H9 (cell line): ENCODE measurements at regions not wholly inside any gene's neighbourhood (a gene's known extent, or its start where the extent isn't known, plus 50 kb on each side); places are given as distances from the start of the nearest gene placed in this dataset.
"Not testable (repeated sequence)": the region's sequence is repeated elsewhere in the genome, so short reads cannot be mapped to it uniquely, and the experiment has no call there.

Source experiments
- DNase-seq: peaks from one replicate; pipeline ENCODE4 v3.0.0-alpha.2; 2017
- H2AFZ ChIP-seq: one replicate; pipeline ENCODE4 v1.6.1; 2013; ENCODE audit warnings: mild to moderate bottlenecking, low read length, control low read depth, moderate library complexity
- H2AK5ac ChIP-seq: 2 replicates; pipeline ENCODE4 v1.6.1; 2013; ENCODE audit warnings: low read length, control low read depth, mixed read lengths; ENCODE audit not compliant: insufficient read length
- H2BK120ac ChIP-seq: one replicate; pipeline ENCODE4 v1.6.1; 2013; ENCODE audit warnings: low read depth, mild to moderate bottlenecking, low read length, control low read depth, inconsistent platforms; ENCODE audit not compliant: poor library complexity, severe bottlenecking
- H2BK12ac ChIP-seq: 2 replicates; pipeline ENCODE4 v1.6.1; 2013; ENCODE audit warnings: low read length, control low read depth, mixed read lengths, low read depth; ENCODE audit not compliant: insufficient read length
- H2BK15ac ChIP-seq: 2 replicates; pipeline ENCODE4 v1.6.1; 2013; ENCODE audit warnings: low read depth, low read length, control low read depth
- H2BK20ac ChIP-seq: one replicate; pipeline ENCODE4 v1.6.1; 2013; ENCODE audit warnings: low read depth, mild to moderate bottlenecking, low read length, control low read depth, inconsistent platforms; ENCODE audit not compliant: poor library complexity, severe bottlenecking
- H2BK5ac ChIP-seq: 2 replicates; pipeline ENCODE4 v1.6.1; 2013; ENCODE audit warnings: low read length, control low read depth, mixed read lengths; ENCODE audit not compliant: insufficient read length
- H3K14ac ChIP-seq: 2 replicates; pipeline ENCODE4 v1.6.1; 2013; ENCODE audit warnings: low read length, control low read depth; ENCODE audit not compliant: insufficient read depth
- H3K18ac ChIP-seq: 2 replicates; pipeline ENCODE4 v1.6.1; 2013; ENCODE audit warnings: low read depth, mild to moderate bottlenecking, mixed read lengths, low read length, control low read depth; ENCODE audit not compliant: insufficient read length
- H3K23ac ChIP-seq: 2 replicates; pipeline ENCODE4 v1.6.1; 2013; ENCODE audit warnings: low read length, control low read depth, mixed read lengths, low read depth; ENCODE audit not compliant: insufficient read length
- H3K23me2 ChIP-seq: 2 replicates; pipeline ENCODE4 v1.6.1; 2013; ENCODE audit warnings: low read depth, mild to moderate bottlenecking, mixed read lengths, low read length, control low read depth; ENCODE audit not compliant: insufficient read length, poor library complexity, severe bottlenecking
- H3K27ac ChIP-seq: 2 replicates; pipeline ENCODE4 v1.5.1; 2013; ENCODE audit warnings: low read length, control low read depth, mixed read lengths, low read depth; ENCODE audit not compliant: insufficient read length
- H3K27me3 ChIP-seq: 2 replicates; pipeline ENCODE4 v1.6.1; 2013; ENCODE audit warnings: low read length, control low read depth, inconsistent platforms; ENCODE audit not compliant: insufficient read depth
- H3K4ac ChIP-seq: 2 replicates; pipeline ENCODE4 v1.6.1; 2013; ENCODE audit warnings: low read depth, mild to moderate bottlenecking, control low read depth, inconsistent platforms, low read length, moderate library complexity
- H3K4me1 ChIP-seq: 2 replicates; pipeline ENCODE4 v1.6.1; 2013; ENCODE audit warnings: low read length, control low read depth, inconsistent platforms; ENCODE audit not compliant: insufficient read depth
- H3K4me2 ChIP-seq: 2 replicates; pipeline ENCODE4 v1.6.1; 2013; ENCODE audit warnings: low read length, control low read depth, mixed read lengths; ENCODE audit not compliant: insufficient read length, insufficient read depth
- H3K56ac ChIP-seq: 2 replicates; pipeline ENCODE4 v1.6.1; 2013; ENCODE audit warnings: low read depth, mild to moderate bottlenecking, mixed read lengths, low read length, control low read depth; ENCODE audit not compliant: insufficient read length
- H3K79me1 ChIP-seq: 2 replicates; pipeline ENCODE4 v1.6.1; 2013; ENCODE audit warnings: low read depth, mild to moderate bottlenecking, moderate library complexity, low read length, control low read depth, inconsistent platforms; ENCODE audit not compliant: insufficient read depth, poor library complexity, severe bottlenecking
- H3K79me2 ChIP-seq: 2 replicates; pipeline ENCODE4 v1.6.1; 2013; ENCODE audit warnings: low read length, control low read depth, inconsistent platforms; ENCODE audit not compliant: insufficient read depth
- H3K9ac ChIP-seq: 2 replicates; pipeline ENCODE4 v1.6.1; 2013; ENCODE audit warnings: low read length, control low read depth, mixed read lengths; ENCODE audit not compliant: insufficient read length; ENCODE audit errors: extremely low read depth
- H3K9me3 ChIP-seq: one replicate; pipeline ENCODE4 v1.6.1; 2013; ENCODE audit warnings: low read depth, low read length, inconsistent platforms; ENCODE audit not compliant: control insufficient read depth
- H3T11ph ChIP-seq: one replicate; pipeline ENCODE4 v1.6.1; 2013; ENCODE audit warnings: mild to moderate bottlenecking, low read length, control low read depth, inconsistent platforms
- H4K20me1 ChIP-seq: one replicate; pipeline ENCODE4 v1.6.1; 2013; ENCODE audit not compliant: control insufficient read depth, insufficient read length, insufficient read depth
- H4K5ac ChIP-seq: 2 replicates; pipeline ENCODE4 v1.6.1; 2013; ENCODE audit warnings: low read depth, mild to moderate bottlenecking, mixed read lengths, low read length, control low read depth; ENCODE audit not compliant: insufficient read length
- H4K8ac ChIP-seq: replicated peaks from 2 replicates; pipeline ENCODE4 v1.6.1; 2013; ENCODE audit warnings: low read length, control low read depth, mixed read lengths, low read depth; ENCODE audit not compliant: insufficient read length
- H4K91ac ChIP-seq: 2 replicates; pipeline ENCODE4 v1.6.1; 2013; ENCODE audit warnings: low read depth, mild to moderate bottlenecking, moderate library complexity, mixed read lengths, low read length, control low read depth; ENCODE audit not compliant: insufficient read length
- H3K27ac Mint-ChIP-seq, 3 experiments: 2 replicates in 2 of 3; 3 replicates in 1 of 3; pipeline ENCODE4 v1.8.0; 2020 to 2021; ENCODE audit warnings: mixed read lengths in 3 of 3, mild to moderate bottlenecking in 1 of 3, moderate library complexity in 1 of 3
- H3K27me3 Mint-ChIP-seq: 2 replicates; pipeline ENCODE4 v1.8.0; 2021; ENCODE audit warnings: low read depth, mild to moderate bottlenecking, moderate library complexity, mixed read lengths
- H3K36me3 Mint-ChIP-seq, 3 experiments: 2 replicates in 2 of 3; 3 replicates in 1 of 3; pipeline ENCODE4 v1.8.0; 2020 to 2021; ENCODE audit warnings: low read depth in 3 of 3, mixed read lengths in 3 of 3; ENCODE audit not compliant: insufficient read depth in 1 of 3
- H3K4me1 Mint-ChIP-seq, 2 experiments: 2 replicates each; pipeline ENCODE4 v1.8.0; 2020; ENCODE audit warnings: mixed read lengths in 2 of 2
- H3K4me3 Mint-ChIP-seq, 2 experiments: 2 replicates in 1 of 2; 3 replicates in 1 of 2; pipeline ENCODE4 v1.8.0; 2020 to 2021; ENCODE audit warnings: mild to moderate bottlenecking in 2 of 2, mixed read lengths in 2 of 2, moderate library complexity in 1 of 2
- H3K9me3 Mint-ChIP-seq, 2 experiments: 2 replicates in 1 of 2; 3 replicates in 1 of 2; pipeline ENCODE4 v1.8.0; 2020; ENCODE audit warnings: mild to moderate bottlenecking in 2 of 2, mixed read lengths in 2 of 2, moderate library complexity in 1 of 2
- WGBS: extraction: QIAGEN DNeasy Blood & Tissue Kit; methylation state at CpG from one replicate; pipeline ENCODE4 v1.1.7; 2013; ENCODE audit warnings: missing lambda C conversion rate, low lambda C conversion rate, mixed read lengths; ENCODE audit not compliant: insufficient read length; ENCODE audit errors: extremely low coverage; 5-methylcytosine and 5-hydroxymethylcytosine counted together
- TF ChIP-seq, protein P1 (sequence below): fragments of 200-600 bp; sonication (generic); conservative IDR thresholded peaks from 3 replicates; pipeline ENCODE4 v1.8.0; 2021; ENCODE audit warnings: antibody characterized with exemption, mild to moderate bottlenecking

DNA sequence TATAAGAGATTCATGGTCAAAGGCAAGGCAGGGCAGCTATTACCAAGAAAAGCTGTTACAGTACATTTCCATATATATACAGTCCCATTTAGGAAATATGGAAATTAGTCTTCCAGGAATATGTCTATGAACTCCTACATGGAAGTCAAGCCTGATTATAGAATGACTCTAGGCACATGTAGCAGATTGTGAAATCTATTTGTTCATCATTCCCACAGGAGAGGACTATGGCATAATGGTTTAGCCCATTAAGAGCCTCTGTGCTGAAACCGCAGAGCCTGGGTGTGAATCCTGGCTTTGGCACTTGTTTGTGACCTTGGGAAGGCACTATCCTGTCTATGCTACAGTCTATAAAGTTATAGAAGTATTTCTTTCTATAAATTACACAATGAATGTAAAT is 764.8 kb downstream of the RAPGEF2 start:
- Histone ChIP-seq H3K4me1 (no peaks in the 10 kb centered on the region), H3K4ac (no peak overlapping the region), H4K20me1 (no peaks in the 10 kb centered on the region), H3K79me1 (no peaks in the 10 kb centered on the region), H3K27me3 (no peaks in the 10 kb centered on the region), H4K8ac (no peak overlapping the region), H3K18ac (no peak overlapping the region), H2BK5ac (no peak overlapping the region), H3K4me2 (no peak overlapping the region), H3K27ac (no peak overlapping the region), H2AFZ (no peak overlapping the region), H2AK5ac (no peak overlapping the region), H3T11ph (no peak overlapping the region), H3K14ac (no peak overlapping the region), H3K9ac (no peak overlapping the region), H3K79me2 (no peaks in the 10 kb centered on the region), H3K23me2 (no peaks in the 10 kb centered on the region), H2BK12ac (no peak overlapping the region), H3K23ac (no peak overlapping the region), H4K91ac (no peak overlapping the region), H3K56ac (no peak overlapping the region), H4K5ac (no peak overlapping the region), H2BK120ac (no peak overlapping the region), H3K9me3 (no peaks in the 10 kb centered on the region), H2BK15ac (no peak overlapping the region), H2BK20ac (no peak overlapping the region)
- H3K4me1 Mint-ChIP-seq, result no peaks in the 10 kb centered on the region
- no CpG with 5 or more reads among the region's 1 CpG for WGBS
- no peak for DNase-seq
- no peak overlapping the region for H3K4me3 Mint-ChIP-seq
- H3K9me3 Mint-ChIP-seq, result peaks cover 0 to 2% of the 10 kb centered on the region in 2 experiments; a peak in 1 of 5 replicates
- no peaks in the 10 kb centered on the region; a peak in 2 of 7 replicates for H3K36me3 Mint-ChIP-seq
- H3K27ac Mint-ChIP-seq, result no peak overlapping the region
- TF ChIP-seq, protein P1, sequence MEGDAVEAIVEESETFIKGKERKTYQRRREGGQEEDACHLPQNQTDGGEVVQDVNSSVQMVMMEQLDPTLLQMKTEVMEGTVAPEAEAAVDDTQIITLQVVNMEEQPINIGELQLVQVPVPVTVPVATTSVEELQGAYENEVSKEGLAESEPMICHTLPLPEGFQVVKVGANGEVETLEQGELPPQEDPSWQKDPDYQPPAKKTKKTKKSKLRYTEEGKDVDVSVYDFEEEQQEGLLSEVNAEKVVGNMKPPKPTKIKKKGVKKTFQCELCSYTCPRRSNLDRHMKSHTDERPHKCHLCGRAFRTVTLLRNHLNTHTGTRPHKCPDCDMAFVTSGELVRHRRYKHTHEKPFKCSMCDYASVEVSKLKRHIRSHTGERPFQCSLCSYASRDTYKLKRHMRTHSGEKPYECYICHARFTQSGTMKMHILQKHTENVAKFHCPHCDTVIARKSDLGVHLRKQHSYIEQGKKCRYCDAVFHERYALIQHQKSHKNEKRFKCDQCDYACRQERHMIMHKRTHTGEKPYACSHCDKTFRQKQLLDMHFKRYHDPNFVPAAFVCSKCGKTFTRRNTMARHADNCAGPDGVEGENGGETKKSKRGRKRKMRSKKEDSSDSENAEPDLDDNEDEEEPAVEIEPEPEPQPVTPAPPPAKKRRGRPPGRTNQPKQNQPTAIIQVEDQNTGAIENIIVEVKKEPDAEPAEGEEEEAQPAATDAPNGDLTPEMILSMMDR, result no peak
- no peaks in the 10 kb centered on the region for H3K27me3 Mint-ChIP-seq

DNA sequence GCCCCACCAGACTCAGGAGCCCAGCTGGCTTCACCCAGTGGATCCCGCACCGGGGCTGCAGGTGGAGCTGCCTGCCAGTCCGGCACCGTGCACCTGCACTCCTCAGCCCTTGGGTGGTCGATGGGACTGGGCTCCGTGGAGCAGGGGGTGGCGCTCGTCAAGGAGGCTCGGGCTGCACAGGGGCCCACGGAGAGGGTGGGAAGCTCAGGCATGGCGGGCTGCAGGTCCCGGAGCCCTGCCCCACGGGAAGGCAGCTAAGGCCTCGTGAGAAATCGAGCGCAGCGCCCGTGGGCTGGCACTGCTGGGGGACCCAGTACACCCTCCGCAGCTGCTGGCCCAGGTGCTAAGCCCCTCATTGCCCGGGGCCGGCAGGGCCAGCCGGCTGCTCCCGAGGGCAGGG is 766.1 kb downstream of the RAPGEF2 start:
- not testable (repeated sequence) for H3K9me3 ChIP-seq, H4K91ac ChIP-seq, H3T11ph ChIP-seq, H2AK5ac ChIP-seq, DNase-seq, H3K56ac ChIP-seq, H4K5ac ChIP-seq, H3K36me3 Mint-ChIP-seq, H2BK5ac ChIP-seq, H3K4ac ChIP-seq, H2AFZ ChIP-seq, H2BK15ac ChIP-seq, H2BK12ac ChIP-seq, H3K14ac ChIP-seq, H3K9ac ChIP-seq, H3K27ac Mint-ChIP-seq, H2BK20ac ChIP-seq, H3K18ac ChIP-seq, H4K20me1 ChIP-seq, H3K79me2 ChIP-seq, H3K27ac ChIP-seq, H3K23me2 ChIP-seq, H4K8ac ChIP-seq, H3K23ac ChIP-seq, H2BK120ac ChIP-seq, H3K79me1 ChIP-seq, H3K9me3 Mint-ChIP-seq, H3K4me2 ChIP-seq, H3K4me3 Mint-ChIP-seq, H3K27me3 ChIP-seq, H3K4me1 ChIP-seq, H3K4me1 Mint-ChIP-seq, H3K27me3 Mint-ChIP-seq
- no CpG with 5 or more reads among the region's 23 CpGs for WGBS
